ENCODE measurements at regions not wholly inside any gene's neighbourhood (a gene's known extent, or its start where the extent isn't known, plus 50 kb on each side); places are given as distances from the start of the nearest gene placed in this dataset.

DNA sequence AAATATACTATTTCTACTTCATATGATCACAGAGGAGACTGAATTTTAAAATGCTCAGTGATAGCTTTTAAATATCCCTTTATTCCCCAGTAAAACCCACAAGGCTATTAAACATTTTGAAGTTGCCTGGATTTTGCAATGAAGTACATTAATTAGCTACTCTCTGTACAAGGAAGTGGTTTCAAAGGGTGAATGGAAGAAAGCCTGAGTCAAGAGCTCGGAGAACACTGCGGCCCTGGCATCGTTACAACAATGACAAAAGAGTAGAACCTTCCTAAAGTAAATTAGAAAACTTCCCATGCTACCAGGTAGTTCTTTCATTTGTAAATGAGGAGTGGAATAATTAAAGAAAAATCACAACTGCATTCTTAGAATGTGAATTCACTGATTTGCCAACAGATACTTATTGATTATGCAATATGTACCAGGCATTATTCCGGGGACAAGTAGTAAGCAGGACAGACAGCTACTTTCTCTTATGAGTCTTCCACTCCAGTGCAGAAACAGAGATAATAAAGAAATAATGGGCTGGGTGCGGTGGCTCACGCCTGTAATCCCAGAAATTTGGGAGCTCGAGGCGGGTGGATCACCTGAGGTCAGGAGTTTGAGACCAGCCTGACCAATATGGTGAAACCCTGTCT, 63.0 kb downstream of the ZNF22 start:
- no peak overlapping the region for H3K27ac ChIP-seq
- H3K4me3 ChIP-seq: no peak overlapping the region
- no peaks in the 10 kb centered on the region for H3K4me1 ChIP-seq (replicated peaks in 1 of 2)
- no peaks in the 10 kb centered on the region for H3K36me3 ChIP-seq (replicated peaks in 1 of 2)
- intact Hi-C loops (cut with DNase I): no loop called here
- 76 to 83% (median 79%) methylated on average over 8 of the region's 8 CpGs for WGBS, 4 donors
- no peak for TF ChIP-seq POLR2A (IDR thresholded peaks at IDR 0.05)
- TF ChIP-seq, protein P1, sequence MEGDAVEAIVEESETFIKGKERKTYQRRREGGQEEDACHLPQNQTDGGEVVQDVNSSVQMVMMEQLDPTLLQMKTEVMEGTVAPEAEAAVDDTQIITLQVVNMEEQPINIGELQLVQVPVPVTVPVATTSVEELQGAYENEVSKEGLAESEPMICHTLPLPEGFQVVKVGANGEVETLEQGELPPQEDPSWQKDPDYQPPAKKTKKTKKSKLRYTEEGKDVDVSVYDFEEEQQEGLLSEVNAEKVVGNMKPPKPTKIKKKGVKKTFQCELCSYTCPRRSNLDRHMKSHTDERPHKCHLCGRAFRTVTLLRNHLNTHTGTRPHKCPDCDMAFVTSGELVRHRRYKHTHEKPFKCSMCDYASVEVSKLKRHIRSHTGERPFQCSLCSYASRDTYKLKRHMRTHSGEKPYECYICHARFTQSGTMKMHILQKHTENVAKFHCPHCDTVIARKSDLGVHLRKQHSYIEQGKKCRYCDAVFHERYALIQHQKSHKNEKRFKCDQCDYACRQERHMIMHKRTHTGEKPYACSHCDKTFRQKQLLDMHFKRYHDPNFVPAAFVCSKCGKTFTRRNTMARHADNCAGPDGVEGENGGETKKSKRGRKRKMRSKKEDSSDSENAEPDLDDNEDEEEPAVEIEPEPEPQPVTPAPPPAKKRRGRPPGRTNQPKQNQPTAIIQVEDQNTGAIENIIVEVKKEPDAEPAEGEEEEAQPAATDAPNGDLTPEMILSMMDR (IDR thresholded peaks at IDR 0.05): no peak
- no peaks in the 10 kb centered on the region for H3K27me3 ChIP-seq
- DNase-seq: no peak
- H3K9me3 ChIP-seq (replicated peaks in 1 of 3): no peaks in the 10 kb centered on the region

DNA sequence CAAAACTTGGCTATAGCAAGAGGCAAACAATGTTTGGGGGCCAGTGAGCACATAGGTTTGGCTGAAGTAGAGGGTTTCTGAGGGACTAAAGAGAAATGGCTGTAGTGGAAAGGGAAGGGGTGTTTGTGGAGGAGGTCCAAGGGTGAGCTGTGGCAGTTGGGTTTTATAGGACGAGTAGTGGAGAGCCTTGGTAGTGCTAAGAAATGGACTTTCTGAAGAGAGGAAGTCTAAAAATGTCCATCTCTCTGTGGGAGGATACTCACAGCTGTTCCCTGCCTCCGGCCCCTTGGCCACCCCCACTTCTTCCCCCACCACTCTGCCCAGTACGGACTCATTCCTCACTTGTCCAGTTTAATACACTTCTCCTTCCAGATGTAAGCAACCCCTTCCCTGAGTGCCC, 64.3 kb downstream of the ZNF22 start:
- WGBS, 4 donors: 40 to 54% (median 46%) methylated on average over 3 of the region's 3 CpGs
- Histone ChIP-seq H3K4me3 (no peak overlapping the region), H3K4me1 (replicated peaks in 1 of 2) (no peaks in the 10 kb centered on the region), H3K9me3 (replicated peaks in 1 of 3) (no peaks in the 10 kb centered on the region), H3K27me3 (no peaks in the 10 kb centered on the region), H3K27ac (no peak overlapping the region), H3K36me3 (replicated peaks in 1 of 2) (no peaks in the 10 kb centered on the region)
- intact Hi-C loops (cut with DNase I): no loop called here
- DNase-seq: no peak
- TF ChIP-seq POLR2A (IDR thresholded peaks at IDR 0.05): no peak
- TF ChIP-seq, protein P1 (IDR thresholded peaks at IDR 0.05): no peak

DNA sequence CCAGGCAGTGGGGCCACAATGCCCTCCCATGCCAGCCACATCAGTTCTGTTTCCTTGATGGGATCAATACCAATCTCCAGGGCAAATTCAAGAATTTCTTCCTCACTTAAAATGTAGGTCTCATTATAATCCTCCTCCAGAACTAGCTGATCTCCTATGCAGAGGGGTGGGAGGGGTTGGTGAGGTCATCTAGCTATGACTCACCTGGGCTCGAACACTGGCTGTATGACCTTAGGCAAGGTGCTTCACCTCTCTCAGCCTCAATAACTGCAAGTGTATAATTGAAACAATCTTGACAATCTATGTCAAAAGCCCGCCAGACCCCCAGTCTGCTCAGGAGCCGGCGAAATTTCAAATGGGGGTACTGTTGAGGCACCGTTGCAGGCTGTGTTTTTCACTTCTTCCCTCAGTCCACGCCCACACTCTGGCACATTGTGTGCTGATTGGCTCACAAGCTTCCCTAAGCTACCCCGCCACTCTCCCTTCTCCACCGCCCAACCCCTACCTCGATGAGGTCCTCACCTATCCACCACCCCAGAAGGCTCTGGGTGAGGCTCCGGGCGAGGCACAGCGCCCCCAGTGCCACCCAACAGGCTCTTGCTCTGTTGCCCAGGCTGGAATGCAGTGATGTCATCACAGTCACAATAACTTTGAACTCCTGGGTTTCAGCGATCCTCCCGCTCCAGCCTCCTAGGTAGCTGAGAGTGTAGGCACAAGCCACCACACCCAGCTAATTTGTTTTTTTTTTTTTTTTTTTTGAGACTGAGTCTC, 70.5 kb downstream of the ZNF22 start:
- H3K27me3 ChIP-seq: no peaks in the 10 kb centered on the region
- H3K36me3 ChIP-seq (replicated peaks in 1 of 2): no peaks in the 10 kb centered on the region
- no peak overlapping the region for H3K4me3 ChIP-seq
- H3K4me1 ChIP-seq (replicated peaks in 1 of 2): no peaks in the 10 kb centered on the region
- TF ChIP-seq, protein P1 (IDR thresholded peaks at IDR 0.05): no peak
- no peak for TF ChIP-seq POLR2A (IDR thresholded peaks at IDR 0.05)
- intact Hi-C loops (cut with DNase I): no loop called here
- H3K9me3 ChIP-seq (replicated peaks in 1 of 3): no peaks in the 10 kb centered on the region
- no peak for DNase-seq
- no peak overlapping the region for H3K27ac ChIP-seq
- WGBS, 4 donors: 89 to 93% (median 91%) methylated on average over 14 of the region's 14 CpGs

DNA sequence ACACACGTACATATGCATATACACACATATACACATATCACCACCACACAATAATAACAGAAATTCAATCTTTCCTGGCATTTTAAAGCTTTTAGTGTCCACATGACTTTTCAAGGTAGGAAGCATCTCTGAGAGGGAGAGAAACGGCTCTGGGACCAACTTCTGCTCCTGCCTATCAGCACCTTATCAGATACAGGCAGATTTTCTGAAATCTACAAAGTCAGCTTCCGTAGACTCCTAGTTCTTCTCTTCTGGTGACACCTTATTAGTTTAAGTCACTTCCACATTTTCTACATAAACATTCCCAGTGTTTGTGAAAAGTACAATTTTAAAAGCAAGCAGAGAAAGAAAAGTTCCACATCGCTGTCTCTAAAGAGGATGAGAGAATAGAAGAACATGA, 74.5 kb downstream of the ZNF22 start:
- no peaks in the 10 kb centered on the region for H3K36me3 ChIP-seq (replicated peaks in 1 of 2)
- intact Hi-C loops (cut with DNase I): no loop called here
- H3K27ac ChIP-seq: no peak overlapping the region
- TF ChIP-seq, protein P1 (IDR thresholded peaks at IDR 0.05): no peak
- no peak for TF ChIP-seq POLR2A (IDR thresholded peaks at IDR 0.05)
- DNase-seq: no peak
- no peaks in the 10 kb centered on the region for H3K27me3 ChIP-seq
- 50 to 64% (median 56%) methylated on average over 4 of the region's 4 CpGs for WGBS, 4 donors
- H3K4me3 ChIP-seq: no peak overlapping the region
- no peaks in the 10 kb centered on the region for H3K4me1 ChIP-seq (replicated peaks in 1 of 2)
- no peaks in the 10 kb centered on the region for H3K9me3 ChIP-seq (replicated peaks in 1 of 3)
